ENCODE measurements at regions not wholly inside any gene's neighbourhood (a gene's known extent, or its start where the extent isn't known, plus 50 kb on each side); places are given as distances from the start of the nearest gene placed in this dataset.

DNA sequence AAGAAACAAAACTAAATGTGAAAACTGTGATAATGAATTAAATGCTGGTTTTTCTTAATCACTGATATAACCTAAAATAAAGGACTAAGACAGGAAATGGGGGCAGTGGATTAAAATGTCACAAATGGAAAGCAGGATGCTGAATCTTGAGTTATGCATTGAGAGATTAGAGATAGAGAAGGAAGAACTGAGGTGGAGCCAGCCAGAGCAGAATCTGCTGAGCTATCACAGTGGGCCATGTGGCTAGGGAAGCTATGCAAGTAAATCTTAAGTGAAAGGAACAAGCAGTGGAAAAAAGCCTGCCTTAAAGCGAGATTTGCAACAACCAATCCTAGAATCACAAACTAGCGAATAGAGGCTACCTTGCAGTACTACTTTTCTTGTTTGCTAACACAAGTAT is 188.5 kb upstream of the RASA1 start:
- TF ChIP-seq, protein P1, sequence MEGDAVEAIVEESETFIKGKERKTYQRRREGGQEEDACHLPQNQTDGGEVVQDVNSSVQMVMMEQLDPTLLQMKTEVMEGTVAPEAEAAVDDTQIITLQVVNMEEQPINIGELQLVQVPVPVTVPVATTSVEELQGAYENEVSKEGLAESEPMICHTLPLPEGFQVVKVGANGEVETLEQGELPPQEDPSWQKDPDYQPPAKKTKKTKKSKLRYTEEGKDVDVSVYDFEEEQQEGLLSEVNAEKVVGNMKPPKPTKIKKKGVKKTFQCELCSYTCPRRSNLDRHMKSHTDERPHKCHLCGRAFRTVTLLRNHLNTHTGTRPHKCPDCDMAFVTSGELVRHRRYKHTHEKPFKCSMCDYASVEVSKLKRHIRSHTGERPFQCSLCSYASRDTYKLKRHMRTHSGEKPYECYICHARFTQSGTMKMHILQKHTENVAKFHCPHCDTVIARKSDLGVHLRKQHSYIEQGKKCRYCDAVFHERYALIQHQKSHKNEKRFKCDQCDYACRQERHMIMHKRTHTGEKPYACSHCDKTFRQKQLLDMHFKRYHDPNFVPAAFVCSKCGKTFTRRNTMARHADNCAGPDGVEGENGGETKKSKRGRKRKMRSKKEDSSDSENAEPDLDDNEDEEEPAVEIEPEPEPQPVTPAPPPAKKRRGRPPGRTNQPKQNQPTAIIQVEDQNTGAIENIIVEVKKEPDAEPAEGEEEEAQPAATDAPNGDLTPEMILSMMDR (IDR thresholded peaks at IDR 0.05; ENCODE audit: low read depth, low read length), result no peak
- no peak for DNase-seq (ENCODE audit: low read depth in 2 of 2)
- no peak overlapping the region for H3K4me3 ChIP-seq (replicated peaks in 1 of 2; ENCODE audit: low read depth in 2 of 2, low read length in 2 of 2)

DNA sequence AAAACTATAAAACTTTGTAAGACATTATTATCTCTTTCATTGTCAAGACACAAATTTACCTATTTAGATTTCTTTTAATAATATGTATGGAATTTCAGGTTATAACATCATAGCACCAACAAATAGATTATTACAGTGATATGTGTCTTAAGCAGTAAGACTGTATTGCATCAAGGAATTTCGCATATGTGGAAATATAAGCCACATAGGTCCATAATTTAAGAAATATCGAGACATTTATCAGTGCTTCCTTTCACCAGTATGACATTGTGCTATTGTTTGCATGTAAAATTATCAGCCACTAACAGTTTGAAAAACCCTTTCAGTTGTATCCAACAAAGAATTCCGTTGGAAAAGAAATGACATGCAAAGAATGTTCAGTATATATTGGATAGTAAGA is 186.7 kb upstream of the RASA1 start:
- H3K4me3 ChIP-seq (replicated peaks in 1 of 2; ENCODE audit: low read depth in 2 of 2, low read length in 2 of 2), result no peak overlapping the region
- TF ChIP-seq, protein P1 (IDR thresholded peaks at IDR 0.05; ENCODE audit: low read depth, low read length), result no peak
- no peak for DNase-seq (ENCODE audit: low read depth in 2 of 2)

DNA sequence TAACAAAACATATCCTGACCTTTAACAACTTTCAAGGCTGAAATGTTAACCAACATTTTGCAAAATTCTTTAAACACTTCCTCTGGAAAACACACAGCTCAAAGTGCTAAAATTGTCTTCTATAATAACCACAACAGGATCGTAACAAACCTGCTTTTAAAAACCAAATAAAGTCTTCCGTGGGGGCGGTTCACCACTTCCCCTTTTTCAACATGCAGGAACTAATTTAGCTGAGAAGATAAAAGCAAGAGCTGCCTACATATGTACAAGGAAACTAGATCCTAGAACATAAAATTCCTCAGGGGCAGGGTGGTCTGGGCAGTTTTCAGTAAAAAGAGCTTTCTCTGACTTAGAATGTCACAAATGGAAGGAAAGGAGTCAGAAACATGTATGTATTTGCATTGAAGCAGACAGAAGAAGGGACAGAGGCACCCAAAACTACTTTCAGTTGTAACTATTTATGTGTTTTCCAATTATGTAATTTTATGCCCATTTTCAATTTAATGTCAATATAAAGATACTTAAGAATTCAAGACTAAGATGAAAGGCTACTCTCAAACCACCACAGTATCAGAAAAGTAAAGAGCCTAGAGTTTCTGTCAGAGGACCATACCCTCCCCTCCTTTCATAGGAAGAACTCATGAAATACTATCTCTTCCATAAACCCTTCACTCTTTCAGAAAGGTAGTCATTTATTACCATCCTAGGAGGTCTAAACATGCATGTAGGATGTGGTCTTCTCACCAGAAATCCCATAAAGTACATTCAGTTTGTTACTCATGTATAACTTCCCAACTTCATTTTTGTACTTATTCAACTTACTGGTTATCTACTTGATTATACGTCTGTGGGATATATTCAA is 185.9 kb upstream of the RASA1 start:
- no peak for DNase-seq (ENCODE audit: low read depth in 2 of 2)
- no peak overlapping the region for H3K4me3 ChIP-seq (replicated peaks in 1 of 2; ENCODE audit: low read depth in 2 of 2, low read length in 2 of 2)

DNA sequence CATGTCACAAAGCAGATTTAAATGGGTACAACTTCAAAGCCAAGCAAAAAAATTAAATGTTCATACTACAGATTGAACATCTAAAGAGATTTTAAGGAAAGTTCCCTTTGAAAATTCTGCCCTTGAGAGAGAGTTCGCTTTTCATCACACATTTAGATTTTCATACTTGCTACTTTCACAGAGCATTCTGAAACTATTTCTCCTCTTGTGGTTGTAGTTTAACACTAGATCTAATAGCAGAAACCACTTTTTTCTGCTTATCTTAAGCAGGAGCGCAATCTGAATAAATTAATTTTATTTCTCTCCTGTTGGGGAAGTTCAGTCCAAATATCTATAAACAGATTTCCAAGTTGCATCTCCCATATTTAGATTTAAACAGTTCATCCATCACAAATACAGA is 173.3 kb upstream of the RASA1 start:
- no peak overlapping the region for H3K4me3 ChIP-seq (replicated peaks in 1 of 2; ENCODE audit: low read depth in 2 of 2, low read length in 2 of 2)
- DNase-seq (ENCODE audit: low read depth in 2 of 2), result no peak
- TF ChIP-seq, protein P1 (IDR thresholded peaks at IDR 0.05; ENCODE audit: low read depth, low read length), result no peak

More for the DNA sequence above, 185.9 kb upstream of the RASA1 start:
- TF ChIP-seq, protein P1 (IDR thresholded peaks at IDR 0.05; ENCODE audit: low read depth, low read length), result no peak

DNA sequence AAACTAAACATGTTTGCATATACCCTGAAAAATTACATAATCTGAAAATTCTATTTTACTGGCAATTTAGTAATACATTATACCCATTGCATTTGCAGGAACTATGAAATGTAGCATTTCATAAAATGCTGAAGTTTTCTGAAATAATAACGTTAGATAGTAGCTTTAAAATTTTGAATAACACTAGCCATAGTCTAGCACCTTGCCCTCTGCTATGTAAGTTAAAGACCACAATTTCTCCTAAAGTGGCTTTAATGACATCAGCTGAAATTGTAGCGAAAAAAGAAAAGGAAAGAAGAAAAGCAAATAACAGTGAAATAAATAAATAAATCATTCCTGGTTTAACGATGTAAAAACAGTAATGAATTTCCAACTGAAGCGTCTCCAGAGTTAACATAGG is 172.8 kb upstream of the RASA1 start:
- DNase-seq (ENCODE audit: low read depth in 2 of 2), result no peak
- TF ChIP-seq, protein P1 (IDR thresholded peaks at IDR 0.05; ENCODE audit: low read depth, low read length), result no peak
- no peak overlapping the region for H3K4me3 ChIP-seq (replicated peaks in 1 of 2; ENCODE audit: low read depth in 2 of 2, low read length in 2 of 2)

DNA sequence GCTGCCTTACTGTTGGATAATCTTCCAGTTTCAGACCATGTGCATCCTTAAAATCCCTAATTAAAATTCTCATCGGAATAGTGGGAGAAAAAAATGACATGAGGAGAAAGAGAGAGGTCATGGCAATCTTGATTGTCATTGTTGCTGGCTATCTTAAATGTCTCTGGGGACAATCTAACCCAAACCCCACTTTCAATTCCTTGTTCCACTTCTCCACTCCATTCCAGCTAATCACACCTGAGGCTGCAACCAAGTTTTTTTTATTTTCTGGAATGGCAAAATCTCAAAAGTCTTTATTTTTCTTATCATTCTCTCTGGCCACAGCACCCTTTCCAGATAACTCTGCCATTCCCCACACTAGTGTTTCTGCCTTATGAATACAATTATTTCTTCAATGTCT is 171.9 kb upstream of the RASA1 start:
- DNase-seq (ENCODE audit: low read depth in 2 of 2), result no peak
- TF ChIP-seq, protein P1 (IDR thresholded peaks at IDR 0.05; ENCODE audit: low read depth, low read length), result no peak
- H3K4me3 ChIP-seq (replicated peaks in 1 of 2; ENCODE audit: low read depth in 2 of 2, low read length in 2 of 2), result no peak overlapping the region

All from cardiac fibroblast (primary cell).